Effector memory CD4-positive, alpha-beta T cell (primary cell): ENCODE measurements at regions not wholly inside any gene's neighbourhood (a gene's known extent, or its start where the extent isn't known, plus 50 kb on each side); places are given as distances from the start of the nearest gene placed in this dataset.

Source experiments
- DNase-seq, 3 donors: peaks; one replicate each; pipeline ENCODE4 v3.0.0-alpha.2; 2020
- H3K27ac ChIP-seq: 2 replicates; pipeline ENCODE4 v1.7.0; 2013; ENCODE audit warnings: mild to moderate bottlenecking, low read length, moderate library complexity; ENCODE audit not compliant: insufficient read depth, poor library complexity, severe bottlenecking
- H3K27me3 ChIP-seq: replicated peaks from 2 replicates; pipeline ENCODE4 v1.7.0; 2013; ENCODE audit warnings: mild to moderate bottlenecking, low read length; ENCODE audit not compliant: insufficient read depth, control insufficient read depth, poor library complexity, severe bottlenecking
- H3K36me3 ChIP-seq: 2 replicates; pipeline ENCODE4 v1.7.0; 2013; ENCODE audit warnings: mild to moderate bottlenecking, low read length, moderate library complexity; ENCODE audit not compliant: control insufficient read depth, insufficient read depth
- H3K4me1 ChIP-seq: 2 replicates; pipeline ENCODE4 v1.7.0; 2013; ENCODE audit warnings: low read length, mild to moderate bottlenecking; ENCODE audit not compliant: control insufficient read depth, insufficient read depth, poor library complexity, severe bottlenecking
- H3K4me3 ChIP-seq: 2 replicates; pipeline ENCODE4 v1.7.0; 2013; ENCODE audit warnings: low read length, low read depth, mild to moderate bottlenecking; ENCODE audit not compliant: insufficient read depth, poor library complexity, severe bottlenecking
- H3K9me3 ChIP-seq: 2 replicates; pipeline ENCODE4 v1.7.0; 2013; ENCODE audit warnings: mild to moderate bottlenecking, low read length, moderate library complexity; ENCODE audit not compliant: control insufficient read depth

- DNase-seq, result no peak
- H3K4me3 ChIP-seq, result no peak overlapping the region
- no peak overlapping the region for H3K27ac ChIP-seq
- H3K27me3 ChIP-seq, result no peaks in the 10 kb centered on the region
- H3K4me1 ChIP-seq, result no peaks in the 10 kb centered on the region
- no peaks in the 10 kb centered on the region for H3K9me3 ChIP-seq
- no peaks in the 10 kb centered on the region for H3K36me3 ChIP-seq
These were observed 97.0 kb upstream of the PREP start for GRCh38 chr6:105499931-105500330.

- Histone ChIP-seq H3K4me1 (no peaks in the 10 kb centered on the region), H3K27ac (no peak overlapping the region), H3K36me3 (no peaks in the 10 kb centered on the region), H3K4me3 (no peak overlapping the region), H3K27me3 (no peaks in the 10 kb centered on the region), H3K9me3 (no peaks in the 10 kb centered on the region)
- DNase-seq, result no peak
These were observed 96.4 kb upstream of the PREP start for GRCh38 chr6:105499136-105499870.

DNA sequence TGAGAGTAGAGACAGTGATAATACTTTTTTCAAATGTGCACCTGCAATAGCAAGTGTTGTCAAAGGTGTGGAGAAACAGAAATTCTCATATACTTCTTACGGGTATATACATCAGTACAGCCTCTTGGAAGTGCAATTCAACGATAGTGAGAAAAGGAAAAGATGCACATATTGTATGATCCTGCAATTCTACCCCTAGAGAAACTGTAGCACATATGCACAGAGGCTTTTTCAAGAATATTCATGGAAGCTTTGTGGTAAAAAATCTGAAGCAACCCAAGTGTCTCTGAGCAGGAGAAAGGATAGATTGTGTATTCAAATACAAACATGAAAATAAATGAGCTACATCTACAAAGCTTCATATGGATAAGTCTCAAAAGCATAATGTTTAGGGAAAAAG lies 94.7 kb upstream of the PREP start:
- Histone ChIP-seq H3K36me3 (no peaks in the 10 kb centered on the region), H3K4me1 (no peaks in the 10 kb centered on the region), H3K4me3 (no peak overlapping the region), H3K9me3 (no peaks in the 10 kb centered on the region), H3K27ac (no peak overlapping the region), H3K27me3 (no peaks in the 10 kb centered on the region)
- DNase-seq, result no peak

DNA sequence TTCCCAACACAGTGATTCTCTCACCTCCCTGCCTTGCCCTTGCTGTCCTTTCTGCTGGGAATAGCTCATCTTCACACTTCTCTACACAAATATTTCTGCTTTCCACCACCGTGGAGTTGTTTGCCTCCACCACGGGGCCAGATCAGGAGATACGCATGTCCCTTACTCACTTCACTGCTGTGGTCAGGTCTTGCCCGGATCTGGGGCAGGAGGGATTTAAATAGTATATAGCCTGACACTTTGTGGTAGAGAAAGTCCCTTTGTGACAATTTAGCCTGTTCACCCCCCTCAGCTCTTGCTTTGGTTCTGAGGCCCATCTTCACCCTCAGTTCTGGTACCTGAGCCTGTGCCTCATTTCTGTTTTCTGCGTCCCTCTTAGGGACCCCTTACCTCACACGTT lies 92.6 kb upstream of the PREP start:
- Histone ChIP-seq H3K4me1 (no peaks in the 10 kb centered on the region), H3K9me3 (no peaks in the 10 kb centered on the region)
- no peak for DNase-seq

DNA sequence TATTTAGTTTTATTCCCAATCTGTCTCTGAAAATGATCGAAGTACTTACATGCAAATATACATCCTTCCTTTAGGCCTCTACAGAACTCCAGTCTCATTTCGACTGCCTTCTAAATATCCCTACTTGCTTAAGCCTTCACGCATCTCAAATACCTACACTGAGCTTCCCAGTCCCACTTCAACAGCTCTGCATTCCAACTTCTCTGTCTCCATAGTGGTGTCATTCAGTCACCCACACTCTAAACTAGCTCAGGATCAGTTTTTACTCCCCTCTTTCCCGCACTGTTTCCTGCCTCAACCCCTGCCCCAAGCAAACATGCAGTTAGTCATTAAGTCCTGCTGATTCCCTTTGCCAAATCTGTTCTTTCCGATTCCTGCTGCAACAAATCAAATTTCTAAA lies 91.8 kb upstream of the PREP start:
- H3K9me3 ChIP-seq, result no peaks in the 10 kb centered on the region
- H3K4me3 ChIP-seq, result no peak overlapping the region
- no peaks in the 10 kb centered on the region for H3K4me1 ChIP-seq
- no peaks in the 10 kb centered on the region for H3K27me3 ChIP-seq
- H3K36me3 ChIP-seq, result no peaks in the 10 kb centered on the region
- DNase-seq, result no peak
- no peak overlapping the region for H3K27ac ChIP-seq

More for the DNA sequence above, 92.6 kb upstream of the PREP start:
- Histone ChIP-seq H3K36me3 (no peaks in the 10 kb centered on the region), H3K27ac (no peak overlapping the region), H3K4me3 (no peak overlapping the region), H3K27me3 (no peaks in the 10 kb centered on the region)

- Histone ChIP-seq H3K27ac (no peak overlapping the region), H3K36me3 (no peaks in the 10 kb centered on the region), H3K4me3 (no peak overlapping the region), H3K9me3 (no peaks in the 10 kb centered on the region), H3K27me3 (no peaks in the 10 kb centered on the region), H3K4me1 (no peaks in the 10 kb centered on the region)
- DNase-seq, result no peak
These were observed 90.9 kb upstream of the PREP start for GRCh38 chr6:105493736-105494135.

- H3K4me3 ChIP-seq, result no peak overlapping the region
- no peak for DNase-seq
- H3K36me3 ChIP-seq, result no peaks in the 10 kb centered on the region
- no peaks in the 10 kb centered on the region for H3K27me3 ChIP-seq
- no peaks in the 10 kb centered on the region for H3K4me1 ChIP-seq
- H3K9me3 ChIP-seq, result no peaks in the 10 kb centered on the region
- H3K27ac ChIP-seq, result no peak overlapping the region
These were observed 90.1 kb upstream of the PREP start for GRCh38 chr6:105492706-105493673.

- H3K4me1 ChIP-seq, result no peaks in the 10 kb centered on the region
- no peak overlapping the region for H3K27ac ChIP-seq
- no peaks in the 10 kb centered on the region for H3K9me3 ChIP-seq
- no peaks in the 10 kb centered on the region for H3K27me3 ChIP-seq
- H3K36me3 ChIP-seq, result no peaks in the 10 kb centered on the region
- no peak overlapping the region for H3K4me3 ChIP-seq
- DNase-seq, result no peak
These were observed 86.3 kb upstream of the PREP start for GRCh38 chr6:105489216-105489530.

DNA sequence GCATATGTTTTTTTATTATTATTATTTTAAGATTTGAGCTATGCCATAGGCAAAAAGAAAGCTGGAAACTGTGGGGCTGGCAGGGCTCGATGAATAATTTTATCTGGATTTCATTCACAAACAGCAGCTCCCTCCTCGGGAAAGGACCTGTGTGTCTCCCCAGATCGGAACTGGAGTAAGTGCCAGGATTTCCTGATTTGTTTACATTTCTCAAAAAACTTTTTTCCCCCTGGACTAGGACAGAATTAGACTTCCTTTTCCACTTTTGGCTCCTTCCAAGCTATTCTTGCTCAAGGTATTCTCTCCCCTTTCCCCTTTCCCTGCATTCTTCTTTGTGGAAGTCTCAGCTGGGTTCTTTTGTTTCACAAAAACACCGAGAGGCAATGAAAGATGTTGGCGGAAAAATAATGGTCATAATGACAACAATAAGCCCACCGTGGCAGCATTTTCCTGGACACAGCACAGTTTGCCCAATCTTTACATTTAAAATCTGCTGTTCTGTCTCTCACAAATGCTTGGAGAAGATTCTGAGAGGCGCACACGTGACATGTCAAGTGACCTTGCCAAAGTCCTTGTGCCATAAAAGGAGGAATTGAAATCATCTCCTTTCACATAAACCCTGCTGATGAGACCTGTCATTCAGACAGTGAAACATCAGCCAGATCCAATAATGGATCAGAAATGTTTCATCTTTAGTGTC lies 85.8 kb upstream of the PREP start:
- no peaks in the 10 kb centered on the region for H3K4me1 ChIP-seq
- H3K27me3 ChIP-seq, result no peaks in the 10 kb centered on the region
- no peak for DNase-seq
- H3K9me3 ChIP-seq, result no peaks in the 10 kb centered on the region
- H3K36me3 ChIP-seq, result no peaks in the 10 kb centered on the region
- H3K4me3 ChIP-seq, result no peak overlapping the region
- no peak overlapping the region for H3K27ac ChIP-seq
